ENCODE measurements at regions not wholly inside any gene's neighbourhood (a gene's known extent, or its start where the extent isn't known, plus 50 kb on each side); places are given as distances from the start of the nearest gene placed in this dataset.
"Not testable (repeated sequence)": the region's sequence is repeated elsewhere in the genome, so short reads cannot be mapped to it uniquely, and the experiment has no call there.

DNA sequence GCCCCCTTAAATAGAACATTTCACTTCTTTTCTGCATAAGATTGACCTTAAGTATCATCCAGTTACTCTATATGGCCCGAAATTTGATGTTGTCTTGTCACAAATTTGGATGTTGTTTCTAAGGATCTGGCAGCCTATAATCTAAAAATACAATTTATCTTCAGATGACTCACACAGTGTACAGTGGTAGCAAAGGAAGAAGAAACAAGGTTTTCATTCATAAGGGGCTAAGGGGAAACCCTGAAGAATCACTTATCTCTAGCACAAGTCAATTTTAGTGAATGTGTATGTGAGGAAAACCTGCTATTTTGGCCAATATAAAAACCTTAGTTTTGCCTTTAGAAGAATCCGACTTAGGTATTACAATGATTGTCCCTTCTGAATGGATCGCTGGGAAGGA lies 606.3 kb upstream of the LRFN5 start:
- H3K4me3 ChIP-seq = no peak overlapping the region
- no peaks in the 10 kb centered on the region for H3K9me3 ChIP-seq (replicated peaks)
- no peaks in the 10 kb centered on the region for H3K36me3 ChIP-seq
- H3K27me3 ChIP-seq = no peaks in the 10 kb centered on the region; the same call in 1 of the 2 replicates
- no peaks in the 10 kb centered on the region for H3K4me1 ChIP-seq
- no peak for DNase-seq
- no peak overlapping the region for H3K27ac ChIP-seq

DNA sequence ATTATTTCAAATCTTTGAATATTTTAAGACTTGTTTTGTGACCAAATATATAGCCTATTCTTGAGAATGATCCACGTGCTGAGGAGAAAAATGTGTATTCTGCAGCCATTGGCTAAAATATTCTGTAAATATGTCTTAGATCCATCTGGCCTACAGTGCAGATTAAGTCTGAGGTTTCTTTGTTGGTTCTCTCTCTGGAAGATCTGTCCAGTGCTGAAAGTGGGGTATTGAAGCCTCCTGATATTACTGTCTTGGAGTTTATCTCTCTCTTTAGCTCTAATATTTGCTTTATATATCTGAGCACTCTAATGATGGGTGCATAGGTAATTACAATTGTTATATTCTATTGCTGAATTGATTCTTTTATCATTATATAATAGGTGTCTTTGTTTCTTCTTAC lies 617.4 kb upstream of the LRFN5 start:
- no peak overlapping the region for H3K4me3 ChIP-seq
- no peak for DNase-seq
- H3K36me3 ChIP-seq = no peaks in the 10 kb centered on the region
- H3K9me3 ChIP-seq (replicated peaks) = no peaks in the 10 kb centered on the region
- no peaks in the 10 kb centered on the region for H3K4me1 ChIP-seq
- H3K27ac ChIP-seq = no peak overlapping the region
- no peaks in the 10 kb centered on the region for H3K27me3 ChIP-seq

DNA sequence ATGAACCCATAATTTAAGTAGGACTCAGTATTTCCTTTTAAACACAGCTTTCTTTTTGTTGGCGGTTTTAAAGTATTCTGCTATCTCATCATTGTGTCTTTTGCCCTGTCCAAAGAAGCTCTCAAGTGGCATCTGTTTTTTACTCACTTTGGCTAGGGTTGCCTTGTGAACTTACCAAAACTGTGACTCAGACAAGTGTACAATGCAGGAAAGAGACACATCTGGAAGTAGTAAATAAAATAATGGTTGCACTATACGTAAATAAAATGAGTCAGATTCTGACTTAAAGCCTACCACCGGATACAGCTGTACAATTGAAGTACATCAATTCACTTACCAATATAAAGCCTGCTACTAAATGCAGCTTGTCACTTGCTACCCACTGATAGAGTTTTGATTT lies 619.2 kb upstream of the LRFN5 start:
- DNase-seq = no peak
- Histone ChIP-seq H3K4me1 (no peaks in the 10 kb centered on the region), H3K36me3 (no peaks in the 10 kb centered on the region), H3K27ac (no peak overlapping the region), H3K27me3 (no peaks in the 10 kb centered on the region), H3K4me3 (no peak overlapping the region), H3K9me3 (replicated peaks) (no peaks in the 10 kb centered on the region)

DNA sequence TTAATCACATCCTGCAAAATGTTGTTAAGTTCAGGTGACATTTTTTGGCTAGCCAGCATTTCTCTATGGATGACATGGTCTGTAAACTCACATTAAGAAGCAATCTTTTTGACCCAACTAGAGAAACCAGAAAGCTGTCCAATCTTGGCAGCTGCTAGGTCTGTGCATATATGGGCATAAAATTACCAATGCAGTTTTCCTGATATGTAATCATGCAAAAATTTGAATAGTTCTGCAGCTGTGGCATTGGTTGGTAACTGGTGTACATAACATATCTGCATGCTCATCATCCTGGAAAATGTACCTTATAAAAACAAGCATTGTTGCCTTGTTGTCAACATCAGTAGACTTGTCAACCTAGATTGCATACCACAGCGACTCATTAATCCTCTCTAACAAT lies 620.0 kb upstream of the LRFN5 start:
- Histone ChIP-seq H3K27ac (no peak overlapping the region), H3K36me3 (no peaks in the 10 kb centered on the region), H3K9me3 (replicated peaks) (no peaks in the 10 kb centered on the region), H3K4me3 (no peak overlapping the region), H3K27me3 (no peaks in the 10 kb centered on the region), H3K4me1 (no peaks in the 10 kb centered on the region)
- no peak for DNase-seq

DNA sequence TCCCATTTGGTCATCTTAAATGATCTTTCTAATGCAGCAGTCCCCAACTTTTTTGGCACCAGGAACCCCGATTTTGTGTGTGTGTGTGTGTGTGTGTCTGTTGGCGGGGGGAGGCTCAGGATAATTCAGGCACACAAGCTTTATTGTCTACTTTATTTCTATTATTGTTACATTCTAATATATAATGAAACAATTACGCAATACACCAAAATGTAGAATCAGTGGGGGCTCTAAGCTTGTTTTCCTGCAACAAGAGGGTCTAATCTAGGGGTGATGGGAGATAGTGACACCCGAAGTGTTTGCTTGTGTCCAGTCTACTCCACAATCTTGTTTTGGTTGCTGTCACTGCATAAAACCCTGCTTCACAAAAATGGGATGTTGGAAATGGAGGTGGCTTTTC lies 621.1 kb upstream of the LRFN5 start:
- Histone ChIP-seq H3K4me1 (no peaks in the 10 kb centered on the region), H3K9me3 (replicated peaks) (no peaks in the 10 kb centered on the region)

DNA sequence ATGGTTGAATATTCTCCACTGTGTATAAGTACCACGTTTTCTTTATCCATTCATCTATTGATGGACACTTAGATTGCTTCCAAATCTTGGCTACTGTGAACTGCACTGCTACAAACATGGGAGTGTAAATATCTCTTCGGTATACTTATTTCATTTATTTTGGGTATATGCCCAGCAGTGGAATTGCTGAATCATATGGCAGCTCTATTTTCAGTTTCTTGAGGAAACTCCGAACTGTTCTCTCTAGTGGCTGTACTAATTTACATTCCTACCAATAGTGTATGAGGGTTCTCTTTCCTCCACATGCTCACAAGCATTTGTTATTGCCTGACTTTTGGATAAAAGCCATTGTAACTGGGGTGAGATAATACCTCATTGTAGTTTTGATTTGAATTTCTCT lies 623.1 kb upstream of the LRFN5 start:
- no peaks in the 10 kb centered on the region for H3K27me3 ChIP-seq
- no peaks in the 10 kb centered on the region for H3K36me3 ChIP-seq
- H3K9me3 ChIP-seq (replicated peaks) = no peaks in the 10 kb centered on the region
- no peak overlapping the region for H3K27ac ChIP-seq
- no peak overlapping the region for H3K4me3 ChIP-seq
- H3K4me1 ChIP-seq = no peaks in the 10 kb centered on the region
- no peak for DNase-seq

More for the DNA sequence above, 621.1 kb upstream of the LRFN5 start:
- no peak for DNase-seq
- Histone ChIP-seq H3K27me3 (no peaks in the 10 kb centered on the region), H3K4me3 (no peak overlapping the region), H3K36me3 (no peaks in the 10 kb centered on the region), H3K27ac (no peak overlapping the region)

DNA sequence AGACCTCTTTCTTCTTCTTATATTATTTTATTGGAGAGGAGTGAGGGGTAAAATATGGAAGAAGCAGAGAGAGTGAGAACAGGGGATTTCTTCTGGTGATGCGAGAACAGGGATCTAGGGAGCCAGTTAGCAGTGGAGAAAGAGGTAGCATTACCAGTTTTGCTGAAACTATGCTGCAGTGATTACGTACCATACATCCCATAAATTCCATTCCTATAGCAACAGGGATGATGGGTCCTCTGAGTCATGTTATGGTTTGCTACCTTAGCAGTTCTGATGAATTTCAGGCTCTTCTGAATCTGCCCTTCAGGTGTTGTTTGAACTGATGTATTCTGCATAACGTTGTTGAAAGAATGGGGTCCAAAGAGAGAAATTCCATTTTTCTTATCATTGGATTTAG lies 625.4 kb upstream of the LRFN5 start:
- Histone ChIP-seq H3K4me3 (no peak overlapping the region), H3K36me3 (no peaks in the 10 kb centered on the region), H3K4me1 (no peaks in the 10 kb centered on the region), H3K27ac (no peak overlapping the region), H3K9me3 (replicated peaks) (no peaks in the 10 kb centered on the region), H3K27me3 (no peaks in the 10 kb centered on the region)
- DNase-seq = no peak

DNA sequence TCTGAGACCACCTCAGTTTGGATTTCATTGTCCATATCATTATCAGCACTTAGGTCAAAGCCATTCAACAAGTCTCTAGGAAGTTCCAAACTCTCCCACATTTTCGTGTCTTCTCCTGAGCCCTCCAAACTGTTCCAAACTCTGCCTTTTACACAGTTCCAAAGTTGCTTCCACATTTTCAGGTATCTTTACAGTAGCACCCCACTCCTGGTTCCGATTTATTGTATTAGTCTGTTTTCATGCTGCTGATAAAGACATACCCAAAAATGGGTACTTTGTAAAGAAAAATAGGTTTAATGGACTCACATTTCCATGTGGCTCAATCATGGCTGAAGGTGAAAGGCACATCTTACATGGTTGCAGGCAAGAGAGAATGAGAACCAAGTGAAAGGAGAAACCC lies 646.4 kb upstream of the LRFN5 start:
- H3K36me3 ChIP-seq; H3K4me3 ChIP-seq; H3K27me3 ChIP-seq; H3K4me1 ChIP-seq; H3K27ac ChIP-seq; DNase-seq; H3K9me3 ChIP-seq (replicated peaks): not testable (repeated sequence)

DNA sequence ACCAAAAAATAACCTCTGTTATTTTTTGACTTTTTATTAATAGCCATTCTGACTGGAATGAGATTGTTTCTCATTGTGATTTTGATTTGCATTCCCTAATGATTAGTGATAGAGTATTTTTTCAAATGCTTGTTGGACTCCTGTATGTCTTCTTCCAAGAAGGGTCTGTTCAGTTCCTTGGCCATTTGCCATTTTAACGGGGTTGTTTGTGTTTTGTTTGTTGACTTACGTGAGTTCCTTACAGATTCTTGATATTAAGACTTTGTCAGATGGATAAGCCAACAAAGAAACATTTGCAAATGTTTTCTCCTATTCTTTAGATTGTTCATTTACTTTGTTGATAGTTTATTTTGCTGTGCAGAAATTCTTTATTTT lies 651.6 kb upstream of the LRFN5 start:
- H3K27ac ChIP-seq = no peak overlapping the region

DNA sequence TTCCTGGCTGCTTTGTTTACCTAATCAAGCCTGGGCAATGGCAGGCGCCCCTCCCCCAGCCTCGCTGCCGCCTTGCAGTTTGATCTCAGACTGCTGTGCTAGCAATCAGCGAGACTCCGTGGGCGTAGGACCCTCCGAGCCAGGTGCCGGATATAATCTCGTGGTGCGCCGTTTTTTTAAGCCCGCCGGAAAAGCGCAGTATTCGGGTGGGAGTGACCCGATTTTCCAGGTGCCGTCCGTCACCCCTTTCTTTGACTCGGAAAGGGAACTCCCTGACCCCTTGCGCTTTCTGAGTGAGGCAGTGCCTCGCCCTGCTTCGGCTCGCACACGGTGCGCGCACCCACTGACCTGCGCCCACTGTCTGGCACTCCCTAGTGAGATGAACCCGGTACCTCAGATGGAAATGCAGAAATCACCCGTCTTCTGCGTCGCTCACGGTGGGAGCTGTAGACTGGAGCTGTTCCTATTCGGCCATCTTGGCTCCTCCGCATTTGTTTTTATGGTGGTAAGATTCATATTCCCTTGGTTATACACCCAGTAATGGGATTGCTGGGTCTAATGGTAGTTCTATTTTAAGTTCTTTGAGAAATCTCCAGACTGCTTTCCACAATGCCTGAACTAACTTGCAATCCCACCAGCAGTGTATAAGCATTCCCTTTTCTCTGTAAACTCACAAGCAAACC lies 652.1 kb upstream of the LRFN5 start:
- not testable (repeated sequence) for H3K4me1 ChIP-seq, DNase-seq

More for the DNA sequence above, 651.6 kb upstream of the LRFN5 start:
- H3K9me3 ChIP-seq (replicated peaks) = no peaks in the 10 kb centered on the region
- no peak overlapping the region for H3K4me3 ChIP-seq
- no peak for DNase-seq
- no peaks in the 10 kb centered on the region for H3K27me3 ChIP-seq
- H3K36me3 ChIP-seq = no peaks in the 10 kb centered on the region
- no peaks in the 10 kb centered on the region for H3K4me1 ChIP-seq

DNA sequence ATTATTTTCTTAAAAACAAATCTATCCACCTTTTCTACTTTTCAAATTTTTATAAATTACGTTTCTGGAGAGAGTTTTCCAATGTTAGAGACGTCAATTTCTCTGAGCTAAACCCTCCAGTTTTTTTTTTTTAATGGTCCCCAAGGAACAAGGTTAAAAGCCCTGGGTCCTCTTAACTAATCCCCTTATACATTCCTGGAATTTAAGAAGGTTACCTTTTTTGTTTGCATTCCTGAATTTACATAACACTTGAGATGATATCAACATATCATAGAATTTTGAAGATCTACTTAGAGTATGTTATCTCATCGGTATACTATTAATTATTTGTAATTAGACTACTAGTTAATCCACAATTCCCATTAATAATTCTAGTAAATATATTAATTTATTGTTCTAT lies 662.2 kb upstream of the LRFN5 start:
- H3K4me3 ChIP-seq = no peak overlapping the region
- H3K36me3 ChIP-seq = no peaks in the 10 kb centered on the region
- H3K27ac ChIP-seq = no peak overlapping the region
- H3K9me3 ChIP-seq (replicated peaks) = no peaks in the 10 kb centered on the region
- DNase-seq = no peak
- no peaks in the 10 kb centered on the region for H3K27me3 ChIP-seq
- no peaks in the 10 kb centered on the region for H3K4me1 ChIP-seq

More for the DNA sequence above, 652.1 kb upstream of the LRFN5 start:
- not testable (repeated sequence) for H3K36me3 ChIP-seq; H3K9me3 ChIP-seq (replicated peaks); H3K27ac ChIP-seq; H3K4me3 ChIP-seq; H3K27me3 ChIP-seq

DNA sequence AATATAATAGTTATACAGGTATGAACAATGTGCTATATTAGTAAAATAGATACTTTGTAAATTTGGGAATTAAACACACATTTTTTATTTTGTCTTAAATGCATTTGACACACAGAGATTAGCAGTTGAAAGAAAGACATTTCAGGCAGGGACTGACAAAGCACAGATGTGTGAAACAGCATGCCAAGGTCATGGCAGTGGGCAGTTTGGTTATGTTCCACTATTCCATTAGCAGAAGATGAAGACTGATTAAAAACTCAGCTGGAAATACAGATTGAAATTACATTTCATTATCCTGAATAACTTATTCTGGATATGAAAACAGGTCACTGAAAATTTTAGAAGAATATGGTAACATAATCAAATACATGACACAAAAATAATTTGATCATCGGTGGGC lies 669.8 kb upstream of the LRFN5 start:
- H3K36me3 ChIP-seq = no peaks in the 10 kb centered on the region
- H3K4me1 ChIP-seq = no peaks in the 10 kb centered on the region
- H3K27me3 ChIP-seq = no peaks in the 10 kb centered on the region
- H3K27ac ChIP-seq = no peak overlapping the region
- no peak for DNase-seq
- H3K9me3 ChIP-seq (replicated peaks) = no peaks in the 10 kb centered on the region
- no peak overlapping the region for H3K4me3 ChIP-seq

DNA sequence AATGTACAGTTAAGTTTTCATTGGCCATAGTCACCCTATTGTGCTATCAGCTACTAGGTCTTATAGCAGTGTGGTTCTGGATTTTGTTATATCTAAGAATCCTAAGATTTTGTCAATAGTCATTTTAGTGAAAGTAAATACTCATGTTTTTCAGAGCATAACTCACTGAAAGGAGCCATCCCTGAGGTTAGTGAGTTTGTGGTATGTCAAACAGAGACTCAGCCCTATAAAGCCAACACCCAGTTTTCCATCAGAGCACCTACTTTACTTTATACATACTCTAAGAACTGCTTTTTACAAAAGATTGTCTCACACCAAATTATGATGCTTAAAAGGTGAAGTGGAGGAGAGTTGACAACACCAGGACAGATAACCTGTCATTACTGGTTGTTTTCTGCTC lies 686.3 kb upstream of the LRFN5 start:
- Histone ChIP-seq H3K27me3 (no peaks in the 10 kb centered on the region), H3K9me3 (replicated peaks) (no peaks in the 10 kb centered on the region), H3K4me3 (no peak overlapping the region), H3K4me1 (no peaks in the 10 kb centered on the region), H3K27ac (no peak overlapping the region), H3K36me3 (no peaks in the 10 kb centered on the region)
- no peak for DNase-seq

DNA sequence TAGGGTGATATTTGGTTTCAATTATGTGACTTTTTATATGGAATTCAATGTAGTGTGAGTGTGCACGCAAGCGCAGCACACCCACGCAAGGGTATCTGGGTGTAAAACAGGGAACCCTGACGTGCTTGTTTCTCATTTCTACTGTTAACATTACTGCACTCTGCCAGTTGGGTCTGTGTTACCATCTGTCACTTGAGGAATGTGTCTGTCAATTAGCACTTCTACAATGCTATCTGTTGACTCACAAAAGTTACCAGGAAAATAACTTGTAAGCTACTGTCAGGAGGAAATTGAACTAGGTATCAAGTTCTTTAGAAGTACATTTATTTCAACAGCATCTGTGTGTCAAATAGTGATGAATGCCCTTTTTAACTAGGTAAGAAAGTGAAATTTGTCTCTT lies 695.5 kb upstream of the LRFN5 start:
- Histone ChIP-seq H3K27ac (no peak overlapping the region), H3K4me1 (no peaks in the 10 kb centered on the region), H3K4me3 (no peak overlapping the region), H3K9me3 (replicated peaks) (no peaks in the 10 kb centered on the region), H3K36me3 (no peaks in the 10 kb centered on the region), H3K27me3 (no peaks in the 10 kb centered on the region)
- no peak for DNase-seq

DNA sequence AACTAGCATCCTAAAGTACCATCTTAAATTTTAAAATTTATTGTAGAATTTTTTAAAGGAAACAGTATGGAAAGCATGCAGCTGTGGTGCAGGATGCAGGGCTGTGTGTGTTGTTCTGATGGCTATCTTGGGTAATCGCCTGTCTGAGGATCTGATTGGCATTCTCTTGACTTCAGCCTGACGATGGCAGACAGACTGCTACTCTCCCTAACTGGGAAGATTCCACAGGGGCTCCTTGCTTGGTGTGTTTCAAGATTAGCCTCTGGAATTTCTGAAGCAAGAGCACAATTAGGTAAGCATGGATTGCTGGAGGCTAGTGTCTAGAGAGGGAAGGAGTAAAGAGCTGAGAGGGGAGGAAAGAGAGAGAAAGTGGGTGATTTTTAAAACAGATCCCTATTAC lies 696.8 kb upstream of the LRFN5 start:
- Histone ChIP-seq H3K36me3 (no peaks in the 10 kb centered on the region), H3K4me3 (no peak overlapping the region), H3K4me1 (no peaks in the 10 kb centered on the region), H3K27ac (no peak overlapping the region), H3K9me3 (replicated peaks) (no peaks in the 10 kb centered on the region), H3K27me3 (no peaks in the 10 kb centered on the region)
- no peak for DNase-seq

DNA sequence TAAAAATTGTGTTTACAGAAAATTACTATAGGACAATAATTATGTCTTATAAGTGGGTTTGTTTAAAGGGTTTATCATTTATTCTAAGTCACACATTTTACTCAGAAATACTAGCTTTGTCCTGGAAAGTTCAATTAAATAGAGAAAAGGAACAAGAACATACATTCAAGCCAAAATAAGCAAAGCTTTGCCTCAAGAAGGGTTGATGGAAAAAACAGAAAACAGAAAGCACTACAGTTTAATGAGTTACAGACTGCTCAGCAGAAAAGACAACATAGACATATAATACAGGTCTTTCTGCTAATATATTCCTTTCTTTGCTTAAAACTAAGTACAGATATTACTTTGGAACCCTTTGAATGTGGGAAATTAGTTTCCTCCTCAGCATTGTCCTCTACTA lies 703.0 kb upstream of the LRFN5 start:
- Histone ChIP-seq H3K36me3 (no peaks in the 10 kb centered on the region), H3K4me3 (no peak overlapping the region), H3K4me1 (no peaks in the 10 kb centered on the region), H3K27ac (no peak overlapping the region), H3K9me3 (replicated peaks) (no peaks in the 10 kb centered on the region), H3K27me3 (no peaks in the 10 kb centered on the region)
- DNase-seq = no peak

All from SJCRH30 (cell line).